SK-N-SH (cell line): ENCODE measurements at regions not wholly inside any gene's neighbourhood (a gene's known extent, or its start where the extent isn't known, plus 50 kb on each side); places are given as distances from the start of the nearest gene placed in this dataset.

ENCODE experiments used
- POLR2AphosphoS5 ChIP-seq: IDR thresholded peaks from 2 replicates; pipeline ENCODE4 v1.6.1; 2012; ENCODE audit warnings: low read depth, low read length
- TCF12 ChIP-seq: IDR thresholded peaks from 2 replicates; pipeline ENCODE4 v1.4.0; 2012
- TF ChIP-seq, protein P1 (sequence below): fragments of 200-600 bp; sonication (generic); IDR thresholded peaks from 2 replicates; pipeline ENCODE4 v1.6.1; 2017; ENCODE audit warnings: antibody characterized with exemption, mild to moderate bottlenecking, moderate library complexity
- TF ChIP-seq, protein P2 (sequence below): IDR thresholded peaks from 2 replicates; pipeline ENCODE4 v1.4.0; 2012; ENCODE audit warnings: low read depth
- TF ChIP-seq, protein P3 (sequence below): IDR thresholded peaks from 2 replicates; pipeline ENCODE4 v1.4.0; 2012; ENCODE audit warnings: low read depth, borderline replicate concordance

DNA sequence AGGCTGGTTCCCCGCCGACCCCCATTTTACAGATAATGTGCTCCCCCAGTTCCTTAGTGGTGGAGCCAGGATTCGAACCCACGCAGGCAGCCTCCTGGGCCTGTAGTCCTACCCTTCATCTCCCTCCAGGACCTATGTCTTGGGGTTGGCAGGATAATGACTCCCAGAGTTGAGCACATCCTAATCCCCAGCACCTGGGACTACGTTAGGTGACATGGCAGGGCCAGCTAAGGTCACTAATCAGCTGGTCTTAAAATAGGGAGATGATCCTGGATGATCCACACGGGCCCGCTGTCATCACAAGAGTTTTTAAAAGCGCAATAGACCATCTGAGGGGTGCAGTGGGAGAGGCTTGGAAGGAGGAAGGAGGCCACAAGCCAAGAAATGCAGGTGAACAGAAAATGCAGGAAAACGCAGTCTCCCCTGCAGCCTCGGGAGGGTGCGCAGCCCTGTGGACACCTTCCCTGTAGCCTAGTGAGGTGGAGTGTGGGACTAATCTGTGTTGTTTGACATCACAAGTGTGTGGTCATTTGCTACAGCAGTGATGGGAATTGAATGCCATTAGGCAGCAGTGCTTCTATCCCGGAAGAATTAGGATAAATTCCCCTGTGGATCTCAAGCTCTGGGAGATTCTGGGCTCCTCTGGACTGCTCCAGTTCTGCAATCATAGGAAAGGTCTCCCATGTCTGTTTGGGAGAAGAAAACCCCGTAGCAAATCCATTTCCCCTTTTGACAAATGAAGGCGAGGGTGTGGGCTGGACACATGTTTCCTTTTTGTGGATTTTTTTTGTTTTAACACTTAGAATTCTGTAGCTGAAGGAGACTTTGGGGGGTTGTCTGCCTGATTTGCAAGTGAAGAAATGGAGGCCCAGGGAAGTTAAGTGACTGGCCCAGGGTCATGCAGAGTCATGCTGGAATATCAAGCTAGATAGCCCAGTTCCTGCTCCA is 297.7 kb downstream of the SEC14L1 start:
- TF ChIP-seq, protein P1, sequence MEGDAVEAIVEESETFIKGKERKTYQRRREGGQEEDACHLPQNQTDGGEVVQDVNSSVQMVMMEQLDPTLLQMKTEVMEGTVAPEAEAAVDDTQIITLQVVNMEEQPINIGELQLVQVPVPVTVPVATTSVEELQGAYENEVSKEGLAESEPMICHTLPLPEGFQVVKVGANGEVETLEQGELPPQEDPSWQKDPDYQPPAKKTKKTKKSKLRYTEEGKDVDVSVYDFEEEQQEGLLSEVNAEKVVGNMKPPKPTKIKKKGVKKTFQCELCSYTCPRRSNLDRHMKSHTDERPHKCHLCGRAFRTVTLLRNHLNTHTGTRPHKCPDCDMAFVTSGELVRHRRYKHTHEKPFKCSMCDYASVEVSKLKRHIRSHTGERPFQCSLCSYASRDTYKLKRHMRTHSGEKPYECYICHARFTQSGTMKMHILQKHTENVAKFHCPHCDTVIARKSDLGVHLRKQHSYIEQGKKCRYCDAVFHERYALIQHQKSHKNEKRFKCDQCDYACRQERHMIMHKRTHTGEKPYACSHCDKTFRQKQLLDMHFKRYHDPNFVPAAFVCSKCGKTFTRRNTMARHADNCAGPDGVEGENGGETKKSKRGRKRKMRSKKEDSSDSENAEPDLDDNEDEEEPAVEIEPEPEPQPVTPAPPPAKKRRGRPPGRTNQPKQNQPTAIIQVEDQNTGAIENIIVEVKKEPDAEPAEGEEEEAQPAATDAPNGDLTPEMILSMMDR = no peak
- TF ChIP-seq, protein P2, sequence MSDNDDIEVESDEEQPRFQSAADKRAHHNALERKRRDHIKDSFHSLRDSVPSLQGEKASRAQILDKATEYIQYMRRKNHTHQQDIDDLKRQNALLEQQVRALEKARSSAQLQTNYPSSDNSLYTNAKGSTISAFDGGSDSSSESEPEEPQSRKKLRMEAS = no peak
- no peak for TF ChIP-seq TCF12
- TF ChIP-seq, protein P3, sequence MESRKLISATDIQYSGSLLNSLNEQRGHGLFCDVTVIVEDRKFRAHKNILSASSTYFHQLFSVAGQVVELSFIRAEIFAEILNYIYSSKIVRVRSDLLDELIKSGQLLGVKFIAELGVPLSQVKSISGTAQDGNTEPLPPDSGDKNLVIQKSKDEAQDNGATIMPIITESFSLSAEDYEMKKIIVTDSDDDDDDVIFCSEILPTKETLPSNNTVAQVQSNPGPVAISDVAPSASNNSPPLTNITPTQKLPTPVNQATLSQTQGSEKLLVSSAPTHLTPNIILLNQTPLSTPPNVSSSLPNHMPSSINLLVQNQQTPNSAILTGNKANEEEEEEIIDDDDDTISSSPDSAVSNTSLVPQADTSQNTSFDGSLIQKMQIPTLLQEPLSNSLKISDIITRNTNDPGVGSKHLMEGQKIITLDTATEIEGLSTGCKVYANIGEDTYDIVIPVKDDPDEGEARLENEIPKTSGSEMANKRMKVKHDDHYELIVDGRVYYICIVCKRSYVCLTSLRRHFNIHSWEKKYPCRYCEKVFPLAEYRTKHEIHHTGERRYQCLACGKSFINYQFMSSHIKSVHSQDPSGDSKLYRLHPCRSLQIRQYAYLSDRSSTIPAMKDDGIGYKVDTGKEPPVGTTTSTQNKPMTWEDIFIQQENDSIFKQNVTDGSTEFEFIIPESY = no peak
- TF ChIP-seq POLR2AphosphoS5 = no peak
